Coronary artery (tissue), 2 donors: ENCODE measurements at regions not wholly inside any gene's neighbourhood (a gene's known extent, or its start where the extent isn't known, plus 50 kb on each side); places are given as distances from the start of the nearest gene placed in this dataset.

Experiments used
- DNase-seq: peaks from one replicate; pipeline ENCODE4 v3.0.0-alpha.2; 2017; ENCODE audit warnings: low spot score
- H3K27ac ChIP-seq, 2 donors: fragments of 200-600 bp; sonication (generic); one replicate each; pipeline ENCODE4 v1.5.1; 2016 to 2019
- H3K4me3 ChIP-seq: fragments of 200-600 bp; sonication (generic); 2 replicates; pipeline ENCODE4 v1.5.1; 2016; ENCODE audit warnings: mild to moderate bottlenecking, moderate library complexity
- TF ChIP-seq, protein P1 (sequence below): fragments of 200-600 bp; sonication (generic); IDR thresholded peaks from one replicate; pipeline ENCODE4 v1.5.1; 2019; ENCODE audit warnings: antibody characterized with exemption

DNA sequence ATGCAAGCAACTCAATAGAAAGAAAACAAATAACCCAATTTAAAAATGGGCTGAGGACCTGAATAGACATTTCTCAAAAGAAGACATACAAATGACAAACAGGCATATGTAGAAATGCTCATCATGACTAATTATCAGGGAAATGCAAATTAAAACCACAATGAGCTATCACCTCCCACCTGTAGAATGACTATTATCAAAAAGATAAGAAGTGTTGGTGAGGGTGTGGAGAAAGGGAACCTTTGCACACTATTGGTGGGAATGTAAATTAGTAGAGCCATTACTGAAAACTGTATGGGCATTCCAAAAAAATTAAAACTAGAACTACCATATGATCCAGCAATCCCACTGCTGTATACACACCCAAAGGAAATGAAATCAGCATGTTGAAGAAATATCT lies 212.2 kb downstream of the SUCLA2 start:
- no peak overlapping the region for H3K27ac ChIP-seq
- TF ChIP-seq, protein P1, sequence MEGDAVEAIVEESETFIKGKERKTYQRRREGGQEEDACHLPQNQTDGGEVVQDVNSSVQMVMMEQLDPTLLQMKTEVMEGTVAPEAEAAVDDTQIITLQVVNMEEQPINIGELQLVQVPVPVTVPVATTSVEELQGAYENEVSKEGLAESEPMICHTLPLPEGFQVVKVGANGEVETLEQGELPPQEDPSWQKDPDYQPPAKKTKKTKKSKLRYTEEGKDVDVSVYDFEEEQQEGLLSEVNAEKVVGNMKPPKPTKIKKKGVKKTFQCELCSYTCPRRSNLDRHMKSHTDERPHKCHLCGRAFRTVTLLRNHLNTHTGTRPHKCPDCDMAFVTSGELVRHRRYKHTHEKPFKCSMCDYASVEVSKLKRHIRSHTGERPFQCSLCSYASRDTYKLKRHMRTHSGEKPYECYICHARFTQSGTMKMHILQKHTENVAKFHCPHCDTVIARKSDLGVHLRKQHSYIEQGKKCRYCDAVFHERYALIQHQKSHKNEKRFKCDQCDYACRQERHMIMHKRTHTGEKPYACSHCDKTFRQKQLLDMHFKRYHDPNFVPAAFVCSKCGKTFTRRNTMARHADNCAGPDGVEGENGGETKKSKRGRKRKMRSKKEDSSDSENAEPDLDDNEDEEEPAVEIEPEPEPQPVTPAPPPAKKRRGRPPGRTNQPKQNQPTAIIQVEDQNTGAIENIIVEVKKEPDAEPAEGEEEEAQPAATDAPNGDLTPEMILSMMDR = no peak
- H3K4me3 ChIP-seq = no peak overlapping the region
- no peak for DNase-seq

DNA sequence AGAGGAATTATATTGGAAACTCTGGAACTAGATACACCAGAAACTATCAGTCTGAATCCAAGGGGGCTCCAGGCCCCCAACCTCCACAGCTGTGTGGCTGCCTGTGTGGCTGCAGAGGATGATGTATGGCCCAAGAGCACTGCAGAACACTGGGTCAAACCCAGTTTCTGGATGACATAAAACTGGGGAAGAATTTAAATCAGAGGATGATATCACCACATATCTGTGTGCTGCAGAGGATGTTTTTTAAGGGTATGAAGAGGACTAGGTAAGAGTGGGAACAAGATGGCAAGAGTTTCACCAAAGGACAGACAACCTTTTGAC lies 226.4 kb downstream of the SUCLA2 start:
- Histone ChIP-seq H3K4me3 (no peak overlapping the region), H3K27ac (no peak overlapping the region)
- DNase-seq = no peak
- TF ChIP-seq, protein P1 = no peak

DNA sequence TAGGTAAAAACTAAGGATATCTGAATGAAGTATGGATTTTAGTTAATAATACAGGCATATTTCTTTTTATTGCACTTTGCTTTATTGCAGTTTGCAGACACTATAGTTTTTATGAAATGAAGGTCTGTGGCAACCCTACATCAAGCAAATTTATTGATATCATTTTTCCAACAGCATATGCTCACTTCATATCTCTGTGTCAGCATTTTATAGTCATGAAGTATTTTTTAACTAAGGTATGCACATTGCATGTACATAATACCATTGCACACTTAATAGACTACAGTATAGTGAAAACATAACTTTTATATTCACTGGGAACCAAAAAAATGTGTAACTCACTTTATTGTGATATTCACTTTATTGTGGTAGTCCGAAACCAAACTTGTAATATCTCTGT lies 236.3 kb downstream of the SUCLA2 start:
- Histone ChIP-seq H3K27ac (no peak overlapping the region), H3K4me3 (no peak overlapping the region)
- TF ChIP-seq, protein P1 = no peak
- no peak for DNase-seq

DNA sequence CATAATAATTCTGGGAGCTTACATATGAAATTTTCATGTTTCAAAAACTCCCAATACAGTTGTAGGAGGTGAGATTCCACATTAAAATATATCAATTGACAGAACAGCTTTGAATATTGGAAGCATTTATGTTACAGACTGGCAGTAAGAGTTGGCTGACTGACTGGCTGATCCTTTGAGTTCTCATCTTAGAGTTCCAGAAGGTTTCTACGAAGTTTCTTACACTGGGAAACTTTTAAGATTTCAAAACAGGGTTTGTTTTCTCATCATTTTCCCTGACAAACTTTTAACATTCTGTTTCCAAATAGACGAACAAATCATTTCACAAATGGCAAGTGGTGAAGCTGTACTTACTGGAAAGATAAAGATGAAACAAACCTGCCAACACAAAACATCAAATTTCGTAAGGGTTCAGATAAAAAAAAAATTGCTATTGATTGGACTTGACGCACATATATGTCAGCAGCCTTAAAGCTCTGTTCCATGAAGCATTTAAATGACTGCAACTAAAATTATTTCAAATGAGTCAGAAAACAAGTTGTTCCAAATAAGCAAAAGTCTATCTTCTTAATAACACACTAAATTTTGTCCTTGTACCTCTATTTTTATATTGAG lies 243.5 kb downstream of the SUCLA2 start:
- H3K27ac ChIP-seq = no peak overlapping the region
- TF ChIP-seq, protein P1 = no peak
- no peak overlapping the region for H3K4me3 ChIP-seq
- DNase-seq = no peak

DNA sequence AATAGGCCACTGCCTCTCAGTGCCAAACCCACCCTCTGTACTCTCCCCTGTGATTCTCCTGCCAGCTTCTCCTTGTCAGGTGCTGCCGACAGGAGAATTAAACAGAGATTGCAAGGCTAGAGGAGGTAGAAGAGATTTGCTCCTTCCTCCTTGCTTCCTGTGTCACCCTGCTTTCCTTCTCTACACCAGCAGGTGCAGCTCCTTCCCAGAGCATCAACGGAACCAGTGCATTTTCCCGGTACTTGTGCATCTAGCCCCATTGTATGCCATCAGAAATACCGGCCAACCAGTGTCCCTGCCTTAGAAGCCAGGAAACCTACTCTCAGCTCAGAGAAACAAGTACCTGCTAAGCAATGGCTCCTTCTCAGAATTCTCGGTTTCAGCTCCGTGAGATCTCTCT lies 253.2 kb downstream of the SUCLA2 start:
- H3K27ac ChIP-seq = no peak overlapping the region
- DNase-seq = no peak
- TF ChIP-seq, protein P1 = no peak
- H3K4me3 ChIP-seq = no peak overlapping the region

DNA sequence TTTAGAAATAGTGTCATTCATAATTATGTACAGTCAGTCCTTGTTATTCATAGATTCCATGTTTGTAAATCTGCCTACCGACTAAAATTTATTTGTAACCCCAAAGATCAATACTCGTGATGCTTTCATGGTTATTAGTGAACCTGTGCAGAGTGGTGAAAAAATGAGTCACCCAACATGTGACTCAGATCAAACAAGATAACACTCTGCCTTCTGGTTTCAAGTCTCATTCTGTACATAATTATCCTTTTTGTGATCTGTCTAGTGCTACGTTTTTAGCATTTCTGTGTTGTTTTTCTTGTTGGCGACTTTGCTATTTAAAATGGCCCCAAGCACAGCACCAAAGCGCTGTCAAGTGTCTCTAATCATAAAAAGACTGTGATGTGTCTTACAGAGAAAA lies 274.7 kb downstream of the SUCLA2 start:
- TF ChIP-seq, protein P1 = no peak
- DNase-seq = no peak
- Histone ChIP-seq H3K4me3 (no peak overlapping the region), H3K27ac (no peak overlapping the region)

DNA sequence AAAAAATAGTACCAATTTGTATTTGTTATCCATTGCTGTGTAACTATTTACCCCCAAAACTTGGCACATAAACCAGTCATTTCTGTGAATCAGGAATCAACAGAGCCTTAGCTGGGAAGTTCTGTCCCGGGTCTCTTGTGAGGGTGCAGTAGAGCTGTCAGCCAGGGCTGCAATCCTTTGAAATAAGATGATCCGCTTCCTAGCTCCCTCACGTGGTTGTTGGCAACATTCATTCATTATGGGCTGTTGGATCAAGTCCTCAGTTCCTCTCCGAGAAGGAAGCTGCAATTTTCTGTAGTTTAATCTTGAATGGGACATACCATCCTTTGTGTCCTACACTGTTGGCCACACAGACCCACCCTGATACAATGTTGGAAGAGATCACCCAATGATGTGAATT lies 277.2 kb downstream of the SUCLA2 start:
- H3K4me3 ChIP-seq = no peak overlapping the region
- DNase-seq = no peak
- TF ChIP-seq, protein P1 = no peak
- H3K27ac ChIP-seq = no peak overlapping the region
